SK-N-MC (cell line): ENCODE measurements at regions not wholly inside any gene's neighbourhood (a gene's known extent, or its start where the extent isn't known, plus 50 kb on each side); places are given as distances from the start of the nearest gene placed in this dataset.

Experiments
- DNase-seq: peaks from one replicate; pipeline ENCODE4 v3.0.0-alpha.2; 2011; ENCODE audit warnings: low read depth, low spot score
- H3K27ac ChIP-seq: fragments of 200-600 bp; sonication (generic); 2 replicates; pipeline ENCODE4 v1.5.1; 2016; ENCODE audit warnings: mixed run types
- H3K36me3 ChIP-seq: fragments of 200-600 bp; sonication (generic); 2 replicates; pipeline ENCODE4 v1.6.1; 2017; ENCODE audit warnings: antibody characterized with exemption, low read length, mixed read lengths; ENCODE audit not compliant: insufficient read depth
- H3K4me3 ChIP-seq: fragments of 200-600 bp; sonication (generic); 2 replicates; pipeline ENCODE4 v1.5.1; 2016
- H3K9ac ChIP-seq: fragments of 200-600 bp; sonication (generic); 2 replicates; pipeline ENCODE4 v1.8.0; 2017; ENCODE audit warnings: mixed run types, mixed read lengths; ENCODE audit not compliant: insufficient read length
- H3K9me3 ChIP-seq: fragments of 200-600 bp; sonication (generic); 2 replicates; pipeline ENCODE4 v1.6.1; 2017; ENCODE audit warnings: low read depth, mild to moderate bottlenecking, antibody characterized with exemption, low read length, moderate library complexity, mixed read lengths
- EZH2 ChIP-seq: fragments of 200-600 bp; sonication (generic); IDR thresholded peaks from one replicate; pipeline ENCODE4 v1.6.1; 2017; ENCODE audit warnings: antibody characterized with exemption
- FOXP2 ChIP-seq: optimal IDR thresholded peaks from 2 replicates; pipeline ENCODE3; 2011; ENCODE audit warnings: mild to moderate bottlenecking, moderate library complexity; ENCODE audit not compliant: insufficient read depth; ENCODE audit errors: extremely low read length, control extremely low read depth
- POLR2AphosphoS5 ChIP-seq: IDR thresholded peaks from 2 replicates; pipeline ENCODE4 v1.6.1; 2012; ENCODE audit warnings: mild to moderate bottlenecking, low read depth, low read length, borderline replicate concordance

DNA sequence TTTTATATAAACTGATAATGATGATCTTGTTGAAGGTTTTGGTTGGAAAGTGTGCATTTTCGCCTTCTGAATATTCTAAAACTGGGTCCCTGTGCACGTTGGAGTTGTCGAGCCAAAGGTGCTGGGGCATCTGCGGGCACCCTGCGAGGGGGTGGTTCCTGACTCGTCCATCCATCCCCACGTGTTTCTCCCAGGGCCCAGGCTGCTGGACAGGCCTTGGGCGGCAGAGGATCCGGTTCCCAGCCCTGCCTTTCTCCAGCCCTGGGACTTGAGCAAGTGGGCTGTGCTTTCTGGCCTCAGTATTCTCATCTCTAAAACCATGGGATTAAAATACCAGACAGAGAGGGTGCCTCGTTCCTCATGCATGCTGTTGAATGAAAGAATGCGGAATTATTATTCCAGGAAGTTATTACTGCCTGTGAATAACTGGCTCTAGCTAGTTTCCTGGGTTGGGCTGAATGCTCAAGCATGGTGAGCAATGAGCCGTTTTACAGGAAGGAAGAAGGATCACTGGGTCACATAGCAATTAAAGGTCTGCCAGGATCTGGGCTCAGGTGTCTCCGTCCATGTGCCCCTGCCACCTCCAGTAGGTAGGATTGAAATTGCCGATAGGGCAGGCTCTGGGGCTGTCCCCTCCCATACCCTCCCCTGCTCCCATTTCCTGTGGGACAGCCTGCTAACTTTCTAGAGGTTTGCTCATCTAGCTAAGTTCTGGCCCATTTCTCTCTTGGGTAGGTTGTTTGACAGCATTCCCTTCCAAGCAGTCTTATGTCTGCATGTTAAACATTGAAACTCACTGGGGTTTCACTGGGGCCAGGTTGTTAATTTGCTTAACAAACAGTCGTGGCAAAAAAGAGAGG lies 77.2 kb upstream of the HS6ST1 start:
- peak overlapping the region; percentile 3 for H3K9ac ChIP-seq
- H3K36me3 ChIP-seq, result no peaks in the 10 kb centered on the region
- H3K9me3 ChIP-seq, result no peaks in the 10 kb centered on the region
- H3K27ac ChIP-seq, result peak overlapping the region; percentile 73
- DNase-seq, result no peak
- TF ChIP-seq FOXP2 (no peak), EZH2 (no peak), POLR2AphosphoS5 (no peak)
- H3K4me3 ChIP-seq, result no peak overlapping the region

DNA sequence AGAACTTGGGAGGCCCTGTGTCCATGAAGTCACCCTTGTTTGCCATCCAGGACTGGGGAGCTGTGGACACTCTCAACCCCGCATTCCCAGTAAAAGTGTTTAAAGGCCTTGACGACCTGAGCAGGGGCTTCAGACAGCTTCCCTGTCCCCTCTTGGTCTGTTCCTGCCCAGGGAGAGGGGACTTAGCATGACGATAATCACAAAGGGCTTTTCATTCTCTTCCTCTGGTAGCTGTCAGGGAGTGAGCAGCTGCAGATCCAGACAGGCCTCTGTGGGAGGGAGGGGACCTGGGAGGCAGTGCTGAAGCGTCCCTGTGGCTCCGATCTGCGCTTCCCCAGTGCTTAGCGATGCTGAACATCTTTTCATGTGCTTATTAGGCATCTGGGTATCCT lies 77.8 kb upstream of the HS6ST1 start:
- Histone ChIP-seq H3K4me3 (no peak overlapping the region), H3K27ac (peak overlapping the region; percentile 73), H3K9me3 (no peaks in the 10 kb centered on the region), H3K36me3 (no peaks in the 10 kb centered on the region), H3K9ac (peak overlapping the region; percentile 3)
- no peak for DNase-seq
- TF ChIP-seq EZH2, result no peak
- TF ChIP-seq FOXP2, result no peak
- TF ChIP-seq POLR2AphosphoS5, result no peak

GRCh38 chr2:128396946-128397345 lies 78.3 kb upstream of the HS6ST1 start:
- no peak for DNase-seq
- no peaks in the 10 kb centered on the region for H3K36me3 ChIP-seq
- no peaks in the 10 kb centered on the region for H3K9me3 ChIP-seq
- no peak overlapping the region for H3K9ac ChIP-seq
- H3K4me3 ChIP-seq, result no peak overlapping the region
- H3K27ac ChIP-seq, result peak overlapping the region; percentile 73; the same call in 1 of the 2 replicates
- no peak for TF ChIP-seq EZH2
- TF ChIP-seq POLR2AphosphoS5, result no peak
- no peak for TF ChIP-seq FOXP2

GRCh38 chr2:128399256-128399655 lies 80.6 kb upstream of the HS6ST1 start:
- Histone ChIP-seq H3K27ac (0 out of 2 replicates have a peak overlapping the region, but pooled peaks have one; percentile 2), H3K9ac (no peak overlapping the region), H3K36me3 (no peaks in the 10 kb centered on the region), H3K9me3 (no peaks in the 10 kb centered on the region), H3K4me3 (no peak overlapping the region)
- no peak for TF ChIP-seq POLR2AphosphoS5
- TF ChIP-seq EZH2, result no peak
- no peak for TF ChIP-seq FOXP2
- DNase-seq, result no peak

- TF ChIP-seq POLR2AphosphoS5, result no peak
- no peak for TF ChIP-seq FOXP2
- no peak for TF ChIP-seq EZH2
- Histone ChIP-seq H3K27ac (0 out of 2 replicates have a peak overlapping the region, but pooled peaks have one; percentile 2), H3K9me3 (no peaks in the 10 kb centered on the region), H3K9ac (no peak overlapping the region), H3K4me3 (no peak overlapping the region), H3K36me3 (no peaks in the 10 kb centered on the region)
- no peak for DNase-seq
Observed at GRCh38 chr2:128399690-128400291, 81.1 kb upstream of the HS6ST1 start.

GRCh38 chr2:128401680-128402079 lies 83.0 kb upstream of the HS6ST1 start:
- H3K9me3 ChIP-seq, result no peaks in the 10 kb centered on the region
- DNase-seq, result no peak
- no peak overlapping the region for H3K4me3 ChIP-seq
- H3K9ac ChIP-seq, result no peak overlapping the region
- H3K27ac ChIP-seq, result no peak overlapping the region
- no peak for TF ChIP-seq EZH2
- no peak for TF ChIP-seq POLR2AphosphoS5
- TF ChIP-seq FOXP2, result no peak
- no peaks in the 10 kb centered on the region for H3K36me3 ChIP-seq

GRCh38 chr2:128402911-128403670 lies 84.4 kb upstream of the HS6ST1 start:
- Histone ChIP-seq H3K9me3 (no peaks in the 10 kb centered on the region), H3K27ac (no peak overlapping the region), H3K36me3 (no peaks in the 10 kb centered on the region), H3K9ac (no peak overlapping the region), H3K4me3 (no peak overlapping the region)
- TF ChIP-seq FOXP2, result no peak
- no peak for TF ChIP-seq POLR2AphosphoS5
- no peak for TF ChIP-seq EZH2
- DNase-seq, result no peak

DNA sequence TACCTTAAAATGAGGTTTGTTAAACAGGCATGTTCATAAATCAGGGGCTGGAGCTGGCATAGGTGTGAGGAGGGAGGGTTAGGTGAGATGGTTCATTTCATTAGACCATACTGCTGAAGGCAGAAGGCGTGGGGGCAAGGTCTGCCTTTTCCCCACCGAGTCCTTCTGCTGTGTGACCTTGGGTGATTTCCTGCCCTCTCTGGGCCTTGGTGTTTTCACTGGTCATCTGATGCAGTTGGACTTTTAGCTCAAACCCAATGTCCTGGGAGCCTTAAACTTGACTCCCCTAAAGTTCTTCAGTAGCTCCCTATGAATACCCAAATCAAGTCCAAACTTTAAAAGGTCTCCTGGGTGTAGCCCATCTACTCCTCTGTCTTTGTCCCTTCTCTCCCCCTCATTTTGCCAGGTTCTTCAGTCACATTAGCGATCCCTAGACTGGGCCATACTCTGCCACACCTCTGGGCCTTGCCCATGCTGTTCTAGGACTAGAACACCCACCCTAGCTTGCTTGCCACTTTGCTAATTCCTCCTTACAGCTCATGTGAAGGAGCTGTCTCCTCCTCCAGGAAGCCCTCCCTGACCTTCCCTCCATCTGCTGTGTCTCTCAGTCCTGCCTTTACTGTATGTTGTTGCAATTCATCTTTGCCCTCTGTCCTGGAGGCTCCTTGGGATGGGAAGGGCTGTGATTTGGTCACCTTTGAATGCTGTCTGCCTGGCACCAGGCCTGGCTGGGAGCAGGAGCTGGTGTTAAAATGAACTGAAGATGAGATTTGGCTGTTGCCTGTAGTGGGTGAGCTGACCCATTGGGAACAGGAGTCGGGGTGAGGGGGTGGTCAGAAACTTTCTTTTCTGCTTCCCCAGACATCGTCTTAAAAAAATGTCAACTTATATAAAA lies 85.4 kb upstream of the HS6ST1 start:
- H3K9me3 ChIP-seq, result no peaks in the 10 kb centered on the region
- TF ChIP-seq EZH2, result no peak
- TF ChIP-seq FOXP2, result no peak
- no peak for TF ChIP-seq POLR2AphosphoS5
- no peak overlapping the region for H3K9ac ChIP-seq
- H3K27ac ChIP-seq, result no peak overlapping the region
- H3K36me3 ChIP-seq, result no peaks in the 10 kb centered on the region
- H3K4me3 ChIP-seq, result no peak overlapping the region
- DNase-seq, result no peak
